Limb (tissue), 2 donors: ENCODE measurements at regions not wholly inside any gene's neighbourhood (a gene's known extent, or its start where the extent isn't known, plus 50 kb on each side); places are given as distances from the start of the nearest gene placed in this dataset.

Experiments used
- DNase-seq, 2 donors: peaks; one replicate each; pipeline ENCODE4 v3.0.0-alpha.2; 2016; ENCODE audit errors: extremely low spot score in 2 of 2

DNA sequence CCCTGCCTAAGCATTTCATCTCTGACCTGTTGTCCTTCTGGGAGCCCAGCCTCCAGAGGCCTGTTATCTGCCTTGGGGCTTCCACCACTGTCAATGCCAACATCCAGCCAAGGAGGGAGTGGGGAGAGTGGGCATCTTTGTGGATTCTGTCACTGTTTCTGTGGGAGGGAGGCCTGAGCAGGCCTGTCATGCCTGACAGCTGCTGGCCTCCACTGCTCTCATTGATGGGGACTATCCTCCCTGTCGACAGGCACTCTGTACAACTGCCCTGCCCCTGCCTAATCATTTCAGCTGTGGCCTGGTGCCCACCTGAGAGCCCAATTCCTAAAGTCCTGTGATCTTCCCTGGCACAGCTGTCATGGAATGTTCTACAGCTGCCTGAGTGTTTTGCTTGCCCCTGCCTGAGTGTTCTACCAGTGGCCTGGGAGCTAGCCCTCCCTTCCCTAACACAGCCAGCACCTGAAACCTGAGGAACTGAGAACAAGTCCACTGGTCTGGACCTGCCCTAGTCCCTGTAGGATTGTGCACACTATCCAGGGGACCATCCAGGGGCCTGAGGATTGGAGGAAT lies 145.3 kb downstream of the FAM83B start:
- no peak for DNase-seq

GRCh38 chr6:54992789-54993188 lies 146.2 kb downstream of the FAM83B start:
- DNase-seq, result no peak

DNA sequence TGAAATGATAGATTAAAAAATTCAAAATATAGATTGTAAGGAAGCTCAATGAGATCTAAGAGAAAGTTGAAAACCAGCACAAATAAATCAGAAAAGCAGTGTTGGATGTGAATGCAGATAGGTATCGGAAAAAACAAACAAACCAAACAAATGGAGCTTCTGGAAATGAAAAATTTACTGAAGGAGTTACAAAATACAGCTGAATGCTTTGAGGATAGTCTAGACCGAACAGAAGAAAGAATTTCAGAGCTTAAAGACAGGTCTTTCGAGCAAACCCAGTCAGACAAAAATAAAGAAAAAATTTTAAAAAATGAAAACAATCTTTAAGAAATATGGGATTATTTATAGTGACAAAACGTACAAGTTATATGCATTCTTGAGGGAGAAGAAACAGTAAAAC lies 146.7 kb downstream of the FAM83B start:
- DNase-seq, result no peak

GRCh38 chr6:54993948-54994347 lies 147.4 kb downstream of the FAM83B start:
- no peak for DNase-seq

DNA sequence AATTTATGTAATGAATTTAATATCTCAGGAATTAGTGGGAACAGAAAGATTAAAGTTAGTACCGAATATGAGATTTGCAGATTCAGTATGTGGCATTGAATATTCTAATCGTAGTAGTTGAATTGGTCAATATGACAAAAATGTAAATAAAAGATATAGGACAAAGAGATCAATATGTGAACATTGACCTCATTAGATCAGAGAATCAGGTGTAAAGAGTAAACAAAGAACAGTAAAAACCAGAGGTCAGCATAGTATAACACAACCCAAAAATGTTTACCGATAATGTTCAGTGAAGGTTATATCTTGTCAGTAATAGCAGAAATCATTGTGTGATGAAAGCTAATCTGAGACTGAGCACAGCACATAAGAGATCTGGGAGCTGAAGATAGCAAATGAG lies 152.0 kb downstream of the FAM83B start:
- no peak for DNase-seq

DNA sequence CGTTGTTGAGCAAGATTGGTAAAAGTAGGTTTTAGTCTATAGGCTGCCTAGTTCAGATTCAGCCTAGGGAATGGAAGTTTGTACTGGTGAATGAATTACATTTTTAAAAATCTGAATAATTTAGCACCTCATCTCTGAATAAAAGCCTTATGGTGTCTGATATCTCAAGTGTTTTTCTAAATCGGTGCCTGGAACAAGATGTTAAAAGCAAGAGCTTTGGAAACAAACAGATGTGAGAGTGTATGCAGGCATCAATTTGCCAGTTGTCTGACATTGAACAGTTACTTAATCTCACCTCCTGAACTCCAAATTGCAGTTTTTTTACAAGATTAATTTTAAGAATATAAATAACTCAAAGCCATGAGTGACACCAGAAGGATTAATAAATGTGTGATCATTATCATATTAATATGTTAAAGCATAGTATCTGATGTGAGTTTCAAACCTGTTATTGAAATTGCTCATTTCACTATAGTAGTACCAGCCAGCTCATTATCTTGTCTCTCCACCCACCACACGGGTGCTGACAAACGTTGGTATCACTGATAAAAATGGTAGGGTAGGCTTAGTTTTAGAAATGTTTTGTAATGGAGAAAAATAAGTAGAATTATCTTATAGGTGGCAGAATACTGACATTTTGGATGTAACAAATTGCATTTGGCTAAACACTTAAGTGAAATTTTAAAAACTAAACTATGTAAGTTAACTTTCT lies 157.3 kb downstream of the FAM83B start:
- DNase-seq, result no peak

DNA sequence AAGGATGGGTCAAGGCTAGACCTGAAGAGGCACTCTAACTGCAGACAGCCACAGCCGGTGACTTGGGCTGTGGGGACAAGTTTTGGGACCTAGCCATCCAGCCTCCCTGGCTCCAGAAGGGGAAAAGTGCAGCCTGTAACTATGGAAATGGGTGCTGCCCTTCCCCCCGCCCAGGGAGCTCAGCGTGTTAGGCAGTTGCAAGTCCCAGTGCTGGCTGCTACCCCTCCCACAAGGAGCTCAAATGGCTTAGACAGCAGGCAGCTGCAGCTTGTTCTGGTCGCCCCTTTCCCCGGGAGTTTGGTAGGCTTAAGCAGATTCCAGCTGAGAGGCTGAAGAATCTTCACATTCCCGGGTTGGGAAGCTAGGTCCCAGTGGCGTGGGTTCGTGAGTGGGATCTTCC lies 162.6 kb downstream of the FAM83B start:
- DNase-seq, result no peak

- no peak for DNase-seq
Measured at GRCh38 chr6:55011034-55011433, 163.3 kb upstream of the HCRTR2 start.

- no peak for DNase-seq
Measured at GRCh38 chr6:55012454-55012853, 161.9 kb upstream of the HCRTR2 start.

DNA sequence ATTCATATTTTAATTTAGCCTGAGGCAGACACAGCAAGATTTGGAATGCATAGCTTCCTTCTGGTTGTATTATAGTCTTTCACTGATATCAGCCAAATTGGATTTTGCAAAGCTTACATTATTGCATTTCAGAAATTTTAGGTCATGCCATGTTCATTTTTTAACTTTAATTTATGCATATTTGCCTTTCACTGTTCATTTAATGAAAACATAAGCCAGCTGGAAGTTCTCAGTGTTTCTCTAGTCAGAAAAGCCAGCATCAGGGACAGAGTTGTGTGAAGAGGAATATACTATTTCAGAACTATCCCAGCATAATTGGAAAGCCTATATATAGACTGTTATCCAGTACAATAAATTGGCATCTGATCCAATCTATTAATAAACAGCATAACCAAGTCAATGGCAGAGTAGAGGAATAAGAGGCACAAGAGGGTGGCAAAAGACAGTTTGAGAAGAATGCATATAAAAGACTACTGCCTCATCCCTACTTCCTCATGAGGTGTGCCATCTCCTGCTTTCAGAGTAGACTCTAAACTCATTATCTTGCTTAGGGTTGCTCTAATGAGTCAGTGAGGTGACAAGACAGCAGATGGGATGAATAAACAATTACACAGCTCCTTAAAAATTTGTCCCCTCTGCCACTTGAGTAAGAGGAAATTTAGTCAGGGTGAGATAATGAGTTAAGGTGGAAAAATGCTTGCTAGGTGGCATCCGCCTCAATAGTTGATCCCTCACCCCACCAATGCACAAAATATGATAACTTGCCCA lies 159.8 kb upstream of the HCRTR2 start:
- DNase-seq, result no peak

DNA sequence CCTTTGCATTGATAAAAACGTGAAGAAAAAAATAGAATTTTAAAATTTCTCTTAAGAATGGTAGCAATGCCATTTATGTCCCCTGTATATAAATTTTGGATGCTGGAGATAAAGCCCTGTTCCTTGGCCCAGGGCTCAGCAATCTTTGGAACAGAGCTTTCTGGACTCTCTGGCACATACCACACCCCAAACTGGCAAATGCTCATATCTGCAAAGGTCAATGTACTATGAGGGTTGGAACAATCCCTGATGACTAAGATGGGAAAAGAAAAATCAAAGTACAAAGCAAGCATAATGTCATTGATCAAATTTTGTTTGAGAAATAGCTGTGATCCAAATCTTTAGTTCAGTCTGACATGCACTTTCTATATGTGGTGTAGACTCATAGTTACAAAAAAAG lies 158.1 kb upstream of the HCRTR2 start:
- no peak for DNase-seq

- DNase-seq, result no peak
Measured at GRCh38 chr6:55017555-55018300, 156.6 kb upstream of the HCRTR2 start.

- no peak for DNase-seq
Measured at GRCh38 chr6:55019591-55019990, 154.7 kb upstream of the HCRTR2 start.

DNA sequence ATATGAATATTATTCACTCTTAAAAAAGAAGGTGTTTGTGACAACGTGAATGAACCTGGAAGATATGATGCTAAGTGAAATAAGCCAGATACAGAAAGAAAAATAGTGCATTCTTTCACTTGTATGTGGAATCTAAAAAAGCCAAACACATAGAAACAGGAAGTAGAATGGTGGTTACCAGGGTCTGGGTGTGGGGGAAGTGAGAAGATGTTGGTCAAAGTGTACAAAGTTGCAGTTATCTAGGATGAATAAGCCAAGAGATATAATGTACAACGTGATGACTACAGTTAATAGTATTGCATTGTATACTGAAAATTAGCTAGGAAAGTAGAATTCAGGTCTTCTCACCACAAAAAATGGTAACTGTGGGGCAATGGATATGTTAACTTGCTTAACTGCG lies 151.1 kb upstream of the HCRTR2 start:
- DNase-seq, result no peak

DNA sequence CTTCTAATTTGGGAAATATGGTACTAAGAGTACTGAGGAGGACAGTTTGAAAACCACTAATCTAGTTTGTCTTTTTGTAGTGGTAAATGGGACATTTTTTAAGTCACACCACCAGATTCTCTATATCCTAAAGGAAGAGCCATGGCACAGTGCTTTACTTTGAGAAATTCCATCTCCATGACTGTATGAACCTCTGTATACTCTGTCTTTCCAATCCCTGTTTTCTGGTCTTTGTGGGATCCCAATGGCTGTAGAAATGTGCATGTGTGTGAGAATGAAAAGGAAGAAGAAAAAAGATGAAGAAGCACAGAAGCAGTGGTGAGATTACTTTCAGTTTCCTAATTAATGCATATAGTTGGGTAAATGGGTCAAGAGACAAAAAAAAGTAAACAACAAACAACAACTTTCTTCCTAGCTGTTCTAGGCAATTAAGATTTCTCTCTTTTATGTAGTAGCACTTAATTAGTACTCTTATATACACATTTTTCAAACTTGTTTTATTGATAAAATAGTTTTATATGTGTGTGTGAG lies 141.2 kb upstream of the HCRTR2 start:
- no peak for DNase-seq

DNA sequence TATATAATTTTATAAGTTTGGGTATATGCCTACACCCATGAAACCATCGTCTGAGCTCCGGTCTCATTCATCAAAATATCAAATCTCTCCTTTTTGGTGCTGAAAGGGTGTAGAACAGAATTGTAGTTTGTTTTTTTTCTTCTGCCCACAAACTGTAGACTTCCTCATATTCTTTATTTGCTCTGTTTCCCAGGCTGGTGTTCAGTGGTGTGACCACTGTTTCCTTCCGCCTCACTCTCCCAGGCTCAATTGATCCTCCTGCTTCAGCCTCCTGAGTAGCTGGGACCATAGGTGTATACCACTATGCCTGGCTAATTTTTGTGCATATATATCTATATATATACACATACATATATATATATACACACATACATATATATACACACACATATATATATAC lies 139.6 kb upstream of the HCRTR2 start:
- no peak for DNase-seq

DNA sequence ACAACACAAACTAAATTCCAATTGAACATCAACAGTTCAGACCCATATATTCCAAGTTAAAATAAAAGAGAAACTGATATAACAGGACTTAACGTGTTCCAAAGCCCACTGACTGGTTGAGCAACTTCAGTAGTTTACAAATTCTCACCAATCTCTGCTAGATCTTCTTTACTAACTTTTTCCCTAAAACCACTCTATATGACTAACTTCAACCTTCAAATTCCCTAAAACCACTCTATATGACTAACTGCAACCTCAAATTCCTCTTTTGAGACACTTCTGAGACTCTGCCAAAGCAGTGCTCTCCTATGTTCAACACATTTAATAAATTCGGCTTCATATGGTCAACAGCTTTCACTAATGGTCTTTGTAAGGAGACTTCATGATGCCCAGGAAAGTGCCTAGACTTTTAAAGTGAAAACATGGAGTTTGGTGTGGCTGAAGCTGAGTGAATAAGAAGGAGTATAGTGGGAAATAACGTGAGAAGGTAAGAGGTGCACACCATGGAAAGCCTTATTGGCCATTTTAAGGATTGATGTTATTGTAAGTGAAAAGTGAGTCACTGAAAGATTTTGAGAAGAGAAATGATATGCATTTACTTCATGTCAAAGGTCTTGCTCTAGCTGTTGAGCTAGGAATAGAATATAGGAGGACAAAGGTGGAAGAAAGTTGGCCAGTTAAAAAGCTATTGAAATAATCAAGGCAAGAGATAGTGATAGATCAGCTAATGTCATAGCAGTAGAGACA lies 134.0 kb upstream of the HCRTR2 start:
- no peak for DNase-seq

DNA sequence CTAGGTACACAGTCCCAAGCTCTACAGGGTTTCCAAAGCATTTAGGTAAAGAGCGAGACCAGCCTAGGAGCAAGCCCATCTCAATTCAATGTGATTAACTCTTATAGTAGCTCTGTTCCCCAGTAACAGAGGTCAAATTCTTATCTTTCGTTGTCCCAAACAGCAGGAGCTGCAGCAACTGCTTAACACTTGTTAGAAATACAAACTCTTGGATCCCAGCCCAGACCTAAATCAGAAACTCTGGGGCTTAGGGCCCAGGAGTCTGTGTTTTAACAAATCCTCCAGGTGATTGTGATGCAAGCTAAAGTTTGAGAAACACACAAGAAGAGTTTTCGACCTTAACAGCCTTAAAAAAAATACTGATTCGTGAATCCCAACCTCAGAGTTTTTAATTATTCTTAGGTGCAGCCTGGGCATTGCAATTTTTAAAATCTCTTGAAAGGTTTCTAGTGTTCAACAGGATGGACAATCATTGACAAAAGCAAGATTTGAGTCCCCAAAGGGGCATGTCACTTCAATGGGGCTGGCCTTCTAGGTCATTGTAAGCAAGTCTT lies 127.4 kb upstream of the HCRTR2 start:
- DNase-seq, result no peak

GRCh38 chr6:55047451-55048044 lies 126.8 kb upstream of the HCRTR2 start:
- no peak for DNase-seq

GRCh38 chr6:55049866-55050265 lies 124.4 kb upstream of the HCRTR2 start:
- no peak for DNase-seq
